SIG-M5 treated with dmso at 0.1 percent for 504 hours (cell line): ENCODE measurements at regions not wholly inside any gene's neighbourhood (a gene's known extent, or its start where the extent isn't known, plus 50 kb on each side); places are given as distances from the start of the nearest gene placed in this dataset.
"Not testable (repeated sequence)": the region's sequence is repeated elsewhere in the genome, so short reads cannot be mapped to it uniquely, and the experiment has no call there.

Experiments
- DNase-seq: peaks from one replicate; lab custom pipeline; 2025; ENCODE audit not compliant: unreplicated experiment; lab: John Stamatoyannopoulos, UW

- no peak for DNase-seq
Measured at GRCh38 chr3:66922058-66922457, 76.0 kb upstream of the KBTBD8 start.

GRCh38 chr3:66923969-66924368 lies 74.1 kb upstream of the KBTBD8 start:
- DNase-seq: no peak

GRCh38 chr3:66928252-66928651 lies 69.9 kb upstream of the KBTBD8 start:
- DNase-seq: no peak

- no peak for DNase-seq
Measured at GRCh38 chr3:66931291-66931690, 66.8 kb upstream of the KBTBD8 start.

GRCh38 chr3:66931699-66932098 lies 66.4 kb upstream of the KBTBD8 start:
- no peak for DNase-seq

GRCh38 chr3:66933233-66933632 lies 64.9 kb upstream of the KBTBD8 start:
- DNase-seq: no peak

- DNase-seq: no peak
Measured at GRCh38 chr3:66934041-66934440, 64.1 kb upstream of the KBTBD8 start.

GRCh38 chr3:66934725-66935124 lies 63.4 kb upstream of the KBTBD8 start:
- DNase-seq: no peak

- DNase-seq: not testable (repeated sequence)
Measured at GRCh38 chr3:66937041-66937440, 61.1 kb upstream of the KBTBD8 start.

GRCh38 chr3:66938338-66938963 lies 59.7 kb upstream of the KBTBD8 start:
- DNase-seq: peak; percentile 50

GRCh38 chr3:66948041-66948440 lies 50.1 kb upstream of the KBTBD8 start:
- DNase-seq: no peak
